ENCODE measurements at regions not wholly inside any gene's neighbourhood (a gene's known extent, or its start where the extent isn't known, plus 50 kb on each side); places are given as distances from the start of the nearest gene placed in this dataset.

DNA sequence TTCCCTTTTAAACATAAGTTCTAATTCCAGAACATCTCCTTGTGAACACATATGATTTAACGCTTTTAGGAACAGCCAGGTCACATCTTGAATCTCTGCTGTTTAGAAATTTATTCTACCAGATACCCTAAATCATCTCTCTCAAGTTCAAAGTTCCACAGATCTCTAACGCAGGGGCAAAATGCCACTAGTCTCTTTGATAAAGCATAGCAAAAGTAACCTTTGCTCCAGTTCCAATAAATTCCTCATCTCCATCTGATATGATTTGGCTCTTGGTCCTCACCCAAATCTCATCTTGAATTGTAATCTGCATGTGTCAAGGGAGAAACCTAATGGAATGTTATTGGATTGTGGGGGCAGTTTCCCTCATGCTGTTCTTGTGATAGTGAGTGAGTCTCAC is 96.3 kb upstream of the PLEKHA5 start:
- H3K4me3 Mint-ChIP-seq, result no peak overlapping the region

DNA sequence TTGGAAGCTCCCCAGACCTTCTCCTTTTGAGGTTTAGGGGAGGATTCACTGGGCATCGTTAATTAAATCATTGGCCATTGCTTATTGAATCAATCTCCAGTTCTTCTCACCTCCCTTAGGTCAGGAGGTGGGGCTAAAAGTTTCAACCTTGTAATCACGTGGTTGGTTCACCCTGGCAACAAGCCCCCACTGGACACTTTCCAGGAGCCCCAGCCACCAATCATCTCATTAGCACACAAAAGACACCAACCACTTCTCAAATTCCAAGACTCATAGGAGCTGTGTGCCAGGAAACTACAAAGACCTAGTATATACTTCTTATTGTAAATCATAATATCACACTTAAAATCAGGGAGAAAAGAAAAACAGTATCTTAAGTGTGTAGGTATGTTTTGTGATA is 94.6 kb upstream of the PLEKHA5 start:
- H3K27ac Mint-ChIP-seq, result no peak overlapping the region
- H3K27me3 Mint-ChIP-seq, result no peaks in the 10 kb centered on the region
- no peak overlapping the region for H3K4me3 Mint-ChIP-seq
- TF ChIP-seq, protein P1, sequence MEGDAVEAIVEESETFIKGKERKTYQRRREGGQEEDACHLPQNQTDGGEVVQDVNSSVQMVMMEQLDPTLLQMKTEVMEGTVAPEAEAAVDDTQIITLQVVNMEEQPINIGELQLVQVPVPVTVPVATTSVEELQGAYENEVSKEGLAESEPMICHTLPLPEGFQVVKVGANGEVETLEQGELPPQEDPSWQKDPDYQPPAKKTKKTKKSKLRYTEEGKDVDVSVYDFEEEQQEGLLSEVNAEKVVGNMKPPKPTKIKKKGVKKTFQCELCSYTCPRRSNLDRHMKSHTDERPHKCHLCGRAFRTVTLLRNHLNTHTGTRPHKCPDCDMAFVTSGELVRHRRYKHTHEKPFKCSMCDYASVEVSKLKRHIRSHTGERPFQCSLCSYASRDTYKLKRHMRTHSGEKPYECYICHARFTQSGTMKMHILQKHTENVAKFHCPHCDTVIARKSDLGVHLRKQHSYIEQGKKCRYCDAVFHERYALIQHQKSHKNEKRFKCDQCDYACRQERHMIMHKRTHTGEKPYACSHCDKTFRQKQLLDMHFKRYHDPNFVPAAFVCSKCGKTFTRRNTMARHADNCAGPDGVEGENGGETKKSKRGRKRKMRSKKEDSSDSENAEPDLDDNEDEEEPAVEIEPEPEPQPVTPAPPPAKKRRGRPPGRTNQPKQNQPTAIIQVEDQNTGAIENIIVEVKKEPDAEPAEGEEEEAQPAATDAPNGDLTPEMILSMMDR (IDR thresholded peaks at IDR 0.05), result no peak
- intact Hi-C loops (cut with micrococcal nuclease), result no loop called here
- H3K36me3 Mint-ChIP-seq (ENCODE audit: low read depth), result no peaks in the 10 kb centered on the region
- ChIA-PET CTCF (no interaction called here), POLR2A (no interaction called here)
- peaks cover 1% of the 10 kb centered on the region for H3K9me3 Mint-ChIP-seq
- H3K4me1 Mint-ChIP-seq (ENCODE audit: low read depth), result no peaks in the 10 kb centered on the region
- ATAC-seq (no peak), DNase-seq (no peak)

More for the DNA sequence above, 96.3 kb upstream of the PLEKHA5 start:
- H3K9me3 Mint-ChIP-seq, result peaks cover 1% of the 10 kb centered on the region
- no peak overlapping the region for H3K27ac Mint-ChIP-seq
- ATAC-seq, result no peak
- H3K27me3 Mint-ChIP-seq, result peaks cover 3% of the 10 kb centered on the region
- TF ChIP-seq, protein P1 (IDR thresholded peaks at IDR 0.05), result no peak
- no peaks in the 10 kb centered on the region for H3K4me1 Mint-ChIP-seq (ENCODE audit: low read depth)
- H3K36me3 Mint-ChIP-seq (ENCODE audit: low read depth), result no peaks in the 10 kb centered on the region
- intact Hi-C loops (cut with micrococcal nuclease), result no loop called here
- POLR2A ChIA-PET, result no interaction called here
- CTCF ChIA-PET, result no interaction called here
- no peak for DNase-seq

DNA sequence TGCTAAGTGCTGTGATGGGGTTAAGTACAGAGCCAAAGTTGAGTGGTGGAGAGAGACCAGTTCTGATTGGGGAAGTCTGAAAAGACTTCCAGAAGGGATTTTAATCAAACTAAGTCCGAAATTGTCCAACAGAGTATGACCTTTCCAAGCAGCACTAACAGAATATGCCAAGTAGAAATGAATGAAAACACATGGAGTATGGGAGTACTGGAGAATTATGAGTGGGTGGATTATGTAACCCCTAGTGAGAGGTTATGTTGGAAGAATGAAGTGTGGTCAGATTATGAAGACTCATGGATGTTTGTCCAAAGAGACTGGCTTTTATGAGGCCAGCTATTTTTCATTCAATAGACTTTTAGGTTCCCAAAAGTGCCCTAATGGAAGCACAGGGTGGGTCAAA is 94.0 kb upstream of the PLEKHA5 start:
- Mint-ChIP-seq H3K4me1 (ENCODE audit: low read depth) (no peaks in the 10 kb centered on the region), H3K27ac (no peak overlapping the region)
- CTCF ChIA-PET, result no interaction called here

DNA sequence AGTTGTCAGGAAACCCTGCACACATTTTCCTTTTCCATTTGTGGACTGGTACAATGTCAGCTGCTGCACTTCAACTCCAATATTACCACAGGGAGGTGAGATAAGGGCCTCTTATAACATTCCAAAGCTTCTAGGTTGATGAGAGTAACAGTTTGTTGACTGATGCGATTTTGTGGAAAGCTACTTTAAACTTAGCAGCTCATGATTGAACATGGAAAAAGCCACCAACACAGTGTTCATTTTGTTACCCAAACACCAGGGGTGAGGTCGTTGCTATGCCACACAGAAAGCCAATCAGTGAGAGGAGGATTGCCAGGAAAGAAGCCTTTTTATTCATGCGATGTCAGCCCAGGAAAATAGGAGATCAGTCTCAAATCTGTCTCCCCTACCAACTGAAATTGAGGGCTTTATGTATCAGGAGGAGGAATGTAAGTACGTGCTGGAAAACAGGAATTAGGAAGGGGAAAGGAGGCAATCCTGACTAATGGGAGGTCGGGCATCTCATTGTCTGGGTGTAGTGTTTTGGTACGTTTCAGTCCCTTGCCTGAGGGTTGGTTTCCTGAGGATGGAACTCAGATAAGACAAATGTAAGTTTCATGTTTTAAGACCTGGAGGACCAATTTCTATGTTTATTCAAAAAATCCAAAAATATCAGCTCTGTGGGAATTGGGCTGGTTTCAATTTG is 92.7 kb upstream of the PLEKHA5 start:
- Mint-ChIP-seq H3K27me3 (peaks cover 2% of the 10 kb centered on the region), H3K9me3 (peaks cover 1% of the 10 kb centered on the region), H3K27ac (no peak overlapping the region), H3K4me1 (ENCODE audit: low read depth) (no peaks in the 10 kb centered on the region), H3K4me3 (no peak overlapping the region), H3K36me3 (ENCODE audit: low read depth) (no peaks in the 10 kb centered on the region)
- no peak for ATAC-seq
- CTCF ChIA-PET, result interaction anchor here (1.4 kb wide), 1 partner anchor 21 kb away, joined by 3 read pairs; no protein-coding TSS in a partner anchor
- TF ChIP-seq, protein P1 (IDR thresholded peaks at IDR 0.05), result no peak
- intact Hi-C loops (cut with micrococcal nuclease), result no loop called here
- no peak for DNase-seq
- POLR2A ChIA-PET, result no interaction called here

More for the DNA sequence above, 94.0 kb upstream of the PLEKHA5 start:
- H3K36me3 Mint-ChIP-seq (ENCODE audit: low read depth), result no peaks in the 10 kb centered on the region
- intact Hi-C loops (cut with micrococcal nuclease), result no loop called here
- ATAC-seq (no peak), DNase-seq (no peak)
- POLR2A ChIA-PET, result no interaction called here
- H3K4me3 Mint-ChIP-seq, result no peak overlapping the region
- TF ChIP-seq, protein P1 (IDR thresholded peaks at IDR 0.05), result no peak
- no peaks in the 10 kb centered on the region for H3K27me3 Mint-ChIP-seq
- peaks cover 1% of the 10 kb centered on the region for H3K9me3 Mint-ChIP-seq

DNA sequence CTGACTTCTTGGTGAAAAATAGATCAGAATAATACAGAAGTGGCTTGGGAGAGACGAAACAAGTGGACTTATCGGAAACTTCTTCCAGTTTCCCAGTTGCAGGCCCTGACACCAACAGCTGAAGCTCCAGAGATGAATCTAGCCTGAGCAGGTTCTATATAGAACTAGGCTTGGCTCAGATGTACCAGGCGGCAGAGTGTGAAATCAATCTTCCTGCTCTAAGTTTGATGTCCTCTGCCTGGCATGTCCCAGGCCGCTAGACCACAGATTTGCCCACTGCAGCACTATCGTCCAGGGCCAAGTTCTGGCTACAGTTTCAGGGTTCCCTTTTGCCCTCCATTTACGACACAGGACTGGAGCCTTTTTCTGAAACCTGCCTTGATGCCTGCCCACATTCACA is 91.3 kb upstream of the PLEKHA5 start:
- intact Hi-C loops (cut with micrococcal nuclease), result no loop called here
- Mint-ChIP-seq H3K4me3 (no peak overlapping the region), H3K27ac (no peak overlapping the region), H3K36me3 (ENCODE audit: low read depth) (no peaks in the 10 kb centered on the region), H3K9me3 (peaks cover 1% of the 10 kb centered on the region), H3K4me1 (ENCODE audit: low read depth) (no peaks in the 10 kb centered on the region), H3K27me3 (peaks cover 2% of the 10 kb centered on the region)
- TF ChIP-seq, protein P1 (IDR thresholded peaks at IDR 0.05), result no peak
- ATAC-seq (no peak), DNase-seq (no peak)
- ChIA-PET CTCF (interaction anchor here (1.4 kb wide), 1 partner anchor 20 kb away, joined by 3 read pairs; no protein-coding TSS in a partner anchor), POLR2A (no interaction called here)

Measured in activated CD8-positive, alpha-beta T cell treated with anti-CD3 and anti-CD28 coated beads for 36 hours (primary cell).